ENCODE measurements at regions not wholly inside any gene's neighbourhood (a gene's known extent, or its start where the extent isn't known, plus 50 kb on each side); places are given as distances from the start of the nearest gene placed in this dataset.
"Not testable (repeated sequence)": the region's sequence is repeated elsewhere in the genome, so short reads cannot be mapped to it uniquely, and the experiment has no call there.

DNA sequence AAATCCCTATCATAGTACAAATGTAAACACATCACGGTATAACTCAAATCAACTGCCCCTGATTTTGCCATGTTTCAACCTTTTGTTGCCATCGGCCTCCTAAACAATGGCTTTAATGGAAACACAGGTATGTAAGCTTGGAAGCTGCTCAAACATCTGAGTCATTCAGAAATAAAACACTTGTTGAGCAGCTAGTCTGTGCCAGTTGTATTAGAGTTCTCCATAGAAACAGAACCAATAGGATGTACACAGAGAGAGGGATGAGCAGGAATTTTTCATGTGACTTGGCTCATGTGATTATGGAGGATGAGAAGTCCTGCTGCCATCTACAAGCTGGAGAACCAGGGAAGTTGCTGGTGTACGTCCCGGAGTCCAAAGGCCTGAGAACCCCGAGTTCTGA is 186.1 kb downstream of the LMLN start:
- TF ChIP-seq, protein P1, sequence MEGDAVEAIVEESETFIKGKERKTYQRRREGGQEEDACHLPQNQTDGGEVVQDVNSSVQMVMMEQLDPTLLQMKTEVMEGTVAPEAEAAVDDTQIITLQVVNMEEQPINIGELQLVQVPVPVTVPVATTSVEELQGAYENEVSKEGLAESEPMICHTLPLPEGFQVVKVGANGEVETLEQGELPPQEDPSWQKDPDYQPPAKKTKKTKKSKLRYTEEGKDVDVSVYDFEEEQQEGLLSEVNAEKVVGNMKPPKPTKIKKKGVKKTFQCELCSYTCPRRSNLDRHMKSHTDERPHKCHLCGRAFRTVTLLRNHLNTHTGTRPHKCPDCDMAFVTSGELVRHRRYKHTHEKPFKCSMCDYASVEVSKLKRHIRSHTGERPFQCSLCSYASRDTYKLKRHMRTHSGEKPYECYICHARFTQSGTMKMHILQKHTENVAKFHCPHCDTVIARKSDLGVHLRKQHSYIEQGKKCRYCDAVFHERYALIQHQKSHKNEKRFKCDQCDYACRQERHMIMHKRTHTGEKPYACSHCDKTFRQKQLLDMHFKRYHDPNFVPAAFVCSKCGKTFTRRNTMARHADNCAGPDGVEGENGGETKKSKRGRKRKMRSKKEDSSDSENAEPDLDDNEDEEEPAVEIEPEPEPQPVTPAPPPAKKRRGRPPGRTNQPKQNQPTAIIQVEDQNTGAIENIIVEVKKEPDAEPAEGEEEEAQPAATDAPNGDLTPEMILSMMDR (IDR thresholded peaks at IDR 0.05 in 8 of 11, conservative IDR thresholded peaks at IDR 0.05 in 3 of 11), result not testable (repeated sequence)
- TF ChIP-seq POLR2A (IDR thresholded peaks at IDR 0.05), result not testable (repeated sequence)

All from spleen (tissue), 7 donors.